ENCODE measurements at regions not wholly inside any gene's neighbourhood (a gene's known extent, or its start where the extent isn't known, plus 50 kb on each side); places are given as distances from the start of the nearest gene placed in this dataset.

DNA sequence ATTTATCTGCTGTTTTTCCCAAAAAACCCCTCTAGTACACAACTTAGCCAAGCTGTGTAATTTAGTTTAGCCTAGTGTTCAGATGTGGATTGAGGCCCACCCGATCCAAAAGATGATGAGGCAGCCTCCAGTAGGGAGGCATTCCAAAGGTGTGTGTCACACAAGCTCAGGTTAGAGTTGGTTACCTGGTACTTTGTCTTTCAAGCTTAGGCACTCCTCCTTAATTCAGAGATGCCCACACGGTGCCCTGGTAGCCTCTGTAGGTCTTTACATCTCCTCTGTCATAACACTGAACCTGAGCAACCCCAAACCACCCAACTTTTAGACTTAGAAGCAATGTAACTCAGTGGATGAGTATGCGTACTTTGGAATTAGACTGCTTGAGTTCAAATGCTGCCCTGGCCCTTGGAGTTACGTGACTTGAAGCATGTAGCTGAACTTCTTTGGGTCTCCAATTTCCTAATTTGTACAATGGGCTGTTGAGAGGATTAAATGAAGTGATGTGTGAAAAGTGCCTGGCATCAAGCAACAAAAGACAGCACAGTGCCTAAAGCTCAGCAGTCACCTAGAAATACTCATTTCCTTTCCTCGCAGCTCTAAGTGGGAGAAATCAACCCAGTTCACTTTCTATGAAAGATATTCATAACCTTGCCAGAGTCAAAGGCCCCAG is 284.6 kb upstream of the RARB start:
- Histone ChIP-seq H3K9me3 (no peaks in the 10 kb centered on the region), H3K4me3 (no peak overlapping the region), H3K4me1 (no peaks in the 10 kb centered on the region), H3K27ac (no peak overlapping the region), H3K27me3 (no peaks in the 10 kb centered on the region), H3K36me3 (ENCODE audit: low read depth, missing control alignments) (no peaks in the 10 kb centered on the region)
- intact Hi-C loops (cut with DNase I; ENCODE audit: low total_unique reads): no loop called here
- WGBS, 2 donors: 78 to 94% methylated on average over 5 of the region's 5 CpGs
- no peak for TF ChIP-seq POLR2A (IDR thresholded peaks at IDR 0.05)
- TF ChIP-seq, protein P1, sequence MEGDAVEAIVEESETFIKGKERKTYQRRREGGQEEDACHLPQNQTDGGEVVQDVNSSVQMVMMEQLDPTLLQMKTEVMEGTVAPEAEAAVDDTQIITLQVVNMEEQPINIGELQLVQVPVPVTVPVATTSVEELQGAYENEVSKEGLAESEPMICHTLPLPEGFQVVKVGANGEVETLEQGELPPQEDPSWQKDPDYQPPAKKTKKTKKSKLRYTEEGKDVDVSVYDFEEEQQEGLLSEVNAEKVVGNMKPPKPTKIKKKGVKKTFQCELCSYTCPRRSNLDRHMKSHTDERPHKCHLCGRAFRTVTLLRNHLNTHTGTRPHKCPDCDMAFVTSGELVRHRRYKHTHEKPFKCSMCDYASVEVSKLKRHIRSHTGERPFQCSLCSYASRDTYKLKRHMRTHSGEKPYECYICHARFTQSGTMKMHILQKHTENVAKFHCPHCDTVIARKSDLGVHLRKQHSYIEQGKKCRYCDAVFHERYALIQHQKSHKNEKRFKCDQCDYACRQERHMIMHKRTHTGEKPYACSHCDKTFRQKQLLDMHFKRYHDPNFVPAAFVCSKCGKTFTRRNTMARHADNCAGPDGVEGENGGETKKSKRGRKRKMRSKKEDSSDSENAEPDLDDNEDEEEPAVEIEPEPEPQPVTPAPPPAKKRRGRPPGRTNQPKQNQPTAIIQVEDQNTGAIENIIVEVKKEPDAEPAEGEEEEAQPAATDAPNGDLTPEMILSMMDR (IDR thresholded peaks at IDR 0.05): no peak
- DNase-seq: no peak

DNA sequence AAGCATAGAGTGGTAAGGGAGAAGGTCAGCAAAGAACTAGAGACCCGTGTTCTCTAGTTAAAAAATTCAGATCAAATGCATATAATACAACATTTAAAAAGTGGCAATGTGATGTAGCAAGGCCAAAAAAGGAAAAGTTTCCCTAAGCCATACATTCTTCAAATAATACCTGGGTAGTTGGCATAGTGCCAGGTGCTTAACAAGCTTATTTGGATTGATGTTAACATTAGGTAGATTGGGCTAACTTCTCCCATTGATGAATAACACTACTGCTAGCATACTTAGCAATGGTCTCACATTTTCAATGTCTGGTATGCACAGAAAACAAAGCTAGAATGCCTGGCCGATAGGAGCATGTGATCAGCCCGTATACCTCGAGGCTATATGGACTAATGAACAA is 283.6 kb upstream of the RARB start:
- H3K27me3 ChIP-seq: no peaks in the 10 kb centered on the region
- intact Hi-C loops (cut with DNase I; ENCODE audit: low total_unique reads): no loop called here
- TF ChIP-seq, protein P1 (IDR thresholded peaks at IDR 0.05): no peak
- H3K4me1 ChIP-seq: no peaks in the 10 kb centered on the region
- no peaks in the 10 kb centered on the region for H3K9me3 ChIP-seq
- 82 to 93% methylated on average over 4 of the region's 4 CpGs for WGBS, 2 donors
- no peak overlapping the region for H3K27ac ChIP-seq
- no peak overlapping the region for H3K4me3 ChIP-seq
- no peaks in the 10 kb centered on the region for H3K36me3 ChIP-seq (ENCODE audit: low read depth, missing control alignments)
- DNase-seq: no peak

DNA sequence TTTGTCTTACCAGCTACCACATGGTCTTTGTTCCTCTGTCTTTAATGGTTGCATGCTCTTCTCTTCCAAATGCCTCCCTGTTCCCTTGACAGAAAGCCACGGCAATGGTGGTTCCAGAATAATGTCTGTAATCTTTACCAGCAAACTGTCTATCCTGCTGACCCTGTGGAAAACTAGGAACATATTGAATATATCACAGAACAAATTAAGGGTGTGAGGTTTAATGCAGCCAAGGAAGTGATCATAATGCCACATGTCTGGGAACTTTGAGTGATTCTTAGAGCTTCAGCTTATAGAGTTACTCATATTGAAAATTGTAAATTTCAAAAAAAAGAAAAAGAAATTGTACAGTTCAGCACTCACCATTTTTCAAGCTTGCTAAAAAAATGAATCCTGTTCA is 282.9 kb upstream of the RARB start:
- Histone ChIP-seq H3K9me3 (no peaks in the 10 kb centered on the region), H3K4me1 (no peaks in the 10 kb centered on the region), H3K36me3 (ENCODE audit: low read depth, missing control alignments) (no peaks in the 10 kb centered on the region), H3K4me3 (no peak overlapping the region), H3K27ac (no peak overlapping the region), H3K27me3 (no peaks in the 10 kb centered on the region)
- intact Hi-C loops (cut with DNase I; ENCODE audit: low total_unique reads): no loop called here
- no peak for DNase-seq
- WGBS, 2 donors: 60 to 68% methylated on average over 1 of the region's 1 CpG
- TF ChIP-seq POLR2A (IDR thresholded peaks at IDR 0.05): no peak
- TF ChIP-seq, protein P1 (IDR thresholded peaks at IDR 0.05): no peak

DNA sequence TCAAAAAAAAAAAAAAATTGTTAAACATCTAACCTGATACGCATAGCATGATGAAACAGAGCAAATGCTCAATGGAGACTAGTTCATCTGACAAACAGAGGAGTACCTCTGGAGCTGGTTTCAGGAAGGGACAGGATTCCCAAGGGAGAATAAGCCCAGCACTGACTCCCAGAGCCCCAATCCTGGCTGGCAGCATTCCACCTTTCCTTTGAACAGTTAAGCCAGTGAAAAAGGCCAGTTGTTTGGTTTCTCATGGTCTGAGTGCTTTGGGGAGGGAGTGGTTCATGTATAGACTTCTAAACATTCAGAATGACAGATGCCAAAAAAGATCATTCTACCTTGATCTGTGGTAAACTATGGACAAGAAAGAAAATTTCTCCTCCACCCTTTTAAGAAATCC is 277.9 kb upstream of the RARB start:
- no peaks in the 10 kb centered on the region for H3K27me3 ChIP-seq
- no peak overlapping the region for H3K27ac ChIP-seq
- no peak overlapping the region for H3K4me3 ChIP-seq
- TF ChIP-seq POLR2A (IDR thresholded peaks at IDR 0.05): no peak
- 91 to 100% methylated on average over 1 of the region's 1 CpG for WGBS, 2 donors
- H3K36me3 ChIP-seq (ENCODE audit: low read depth, missing control alignments): no peaks in the 10 kb centered on the region
- DNase-seq: no peak
- intact Hi-C loops (cut with DNase I; ENCODE audit: low total_unique reads): no loop called here
- H3K9me3 ChIP-seq: no peaks in the 10 kb centered on the region
- H3K4me1 ChIP-seq: no peaks in the 10 kb centered on the region

DNA sequence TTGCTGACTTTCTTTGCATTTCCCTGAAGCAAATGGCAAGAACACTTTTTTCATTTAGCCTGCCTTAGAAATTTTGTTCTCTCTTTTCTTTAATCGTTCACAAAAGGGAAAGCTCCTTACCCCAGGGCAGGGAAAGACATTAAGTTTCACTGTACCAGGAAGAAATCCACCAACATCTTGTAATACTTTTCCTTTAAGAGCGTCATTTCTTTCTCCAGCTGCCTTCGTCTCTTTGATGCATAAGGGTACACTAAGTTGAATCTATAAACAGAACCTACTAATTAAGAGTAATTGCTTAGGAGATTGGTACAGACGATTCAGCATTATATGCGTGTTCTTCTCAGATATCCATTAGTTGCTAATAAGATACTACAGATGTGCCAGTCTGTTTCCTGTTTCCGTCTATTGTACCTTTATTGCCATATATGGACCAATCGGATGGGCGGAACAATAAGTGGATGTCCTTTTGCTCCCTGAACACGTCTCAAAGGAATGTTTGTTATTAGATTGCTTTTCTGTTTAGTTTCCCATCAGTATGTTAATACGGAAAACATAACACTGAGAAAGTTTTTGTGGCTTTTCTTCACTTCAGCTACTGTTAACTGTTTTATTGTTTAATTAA is 276.7 kb upstream of the RARB start:
- DNase-seq: no peak
- no peak overlapping the region for H3K4me3 ChIP-seq
- H3K4me1 ChIP-seq: no peaks in the 10 kb centered on the region
- no peaks in the 10 kb centered on the region for H3K36me3 ChIP-seq (ENCODE audit: low read depth, missing control alignments)
- H3K27ac ChIP-seq: no peak overlapping the region
- WGBS, 2 donors: 40 to 44% methylated on average over 10 of the region's 10 CpGs
- intact Hi-C loops (cut with DNase I; ENCODE audit: low total_unique reads): no loop called here
- H3K27me3 ChIP-seq: no peaks in the 10 kb centered on the region
- H3K9me3 ChIP-seq: no peaks in the 10 kb centered on the region
- TF ChIP-seq, protein P1 (IDR thresholded peaks at IDR 0.05): no peak
- TF ChIP-seq POLR2A (IDR thresholded peaks at IDR 0.05): no peak

All from testis (tissue), 2 donors.